IMR-90 (cell line): ENCODE measurements at regions not wholly inside any gene's neighbourhood (a gene's known extent, or its start where the extent isn't known, plus 50 kb on each side); places are given as distances from the start of the nearest gene placed in this dataset.
A peak's percentile ranks its signal among the peaks of the same experiment; 100 is the strongest.

Experiments used
- ATAC-seq: fragments of 200-7000 bp; cut with Tn5 transposase; 2 replicates; pipeline ENCODE4 v1.9.1; 2020; ENCODE audit warnings: low read depth, mild to moderate bottlenecking, moderate library complexity
- BruUV-seq: library from RNA; stranded (reverse); fragments of 400-500 nt; replicated peaks from 2 replicates; lab custom pipeline; 2021; lab: Mats Ljungman, UMichigan
- CTCF ChIA-PET: fragments of 300-600 bp; formaldehyde crosslinking; extraction: SDS; loops from one replicate; lab custom pipeline; 2021; ENCODE audit warnings: antibody characterized with exemption; lab: Yijun Ruan, JAX
- POLR2A ChIA-PET: fragments of 300-600 bp; sonication (Branson Sonifier 250); formaldehyde crosslinking; loops from one replicate; lab custom pipeline; 2022; ENCODE audit warnings: antibody characterized with exemption; ENCODE audit not compliant: unreplicated experiment; lab: Charles Lee
- DNase-seq: peaks from one replicate; pipeline ENCODE4 v3.0.0; 2013
- H2AFZ ChIP-seq: replicated peaks from 2 replicates; pipeline ENCODE3; 2013; ENCODE audit warnings: low read length, mild to moderate bottlenecking; ENCODE audit not compliant: poor library complexity
- H2AK5ac ChIP-seq: 2 replicates; pipeline ENCODE4 v1.6.1; 2013; ENCODE audit warnings: low read depth, low read length, inconsistent platforms
- H2AK9ac ChIP-seq: replicated peaks from 2 replicates; pipeline ENCODE3; 2013; ENCODE audit warnings: mild to moderate bottlenecking, low read depth, low read length, moderate library complexity; ENCODE audit not compliant: poor library complexity
- H2BK120ac ChIP-seq: 2 replicates; pipeline ENCODE4 v1.6.1; 2013; ENCODE audit warnings: low read depth, low read length, inconsistent platforms
- H2BK15ac ChIP-seq: 3 replicates; pipeline ENCODE4 v1.6.1; 2013; ENCODE audit warnings: low read depth, low read length, inconsistent platforms
- H2BK20ac ChIP-seq: 2 replicates; pipeline ENCODE4 v1.6.1; 2013; ENCODE audit warnings: low read depth, mild to moderate bottlenecking, inconsistent platforms, low read length, moderate library complexity
- H2BK5ac ChIP-seq: 2 replicates; pipeline ENCODE4 v1.6.1; 2013; ENCODE audit warnings: mild to moderate bottlenecking, low read depth, low read length, inconsistent platforms; ENCODE audit not compliant: poor library complexity, severe bottlenecking
- H3K14ac ChIP-seq: replicated peaks from 2 replicates; pipeline ENCODE4 v1.6.1; 2013; ENCODE audit warnings: low read depth, low read length, inconsistent platforms
- H3K18ac ChIP-seq: 2 replicates; pipeline ENCODE4 v1.6.1; 2013; ENCODE audit warnings: low read depth, low read length, control low read depth
- H3K23ac ChIP-seq: 2 replicates; pipeline ENCODE4 v1.6.1; 2013; ENCODE audit warnings: low read depth, low read length, inconsistent platforms
- H3K27ac ChIP-seq: 2 replicates; pipeline ENCODE4 v1.5.1; 2013; ENCODE audit warnings: mild to moderate bottlenecking, control low read depth, low read length; ENCODE audit not compliant: insufficient read depth
- H3K27me3 ChIP-seq: 2 replicates; pipeline ENCODE4 v1.6.1; 2013; ENCODE audit warnings: low read length; ENCODE audit not compliant: control insufficient read depth, insufficient read depth
- H3K36me3 ChIP-seq: 2 replicates; pipeline ENCODE4 v1.6.1; 2013; ENCODE audit warnings: low read length, mixed read lengths; ENCODE audit not compliant: control insufficient read depth, insufficient read depth
- H3K4ac ChIP-seq: 2 replicates; pipeline ENCODE4 v1.6.1; 2013; ENCODE audit warnings: low read depth, low read length, inconsistent platforms
- H3K4me1 ChIP-seq: 2 replicates; pipeline ENCODE4 v1.6.1; 2013; ENCODE audit warnings: low read length, mixed read lengths; ENCODE audit not compliant: control insufficient read depth, insufficient read depth
- H3K4me2 ChIP-seq: 2 replicates; pipeline ENCODE4 v1.6.1; 2013; ENCODE audit warnings: low read depth, mild to moderate bottlenecking, control low read depth, low read length, moderate library complexity
- H3K4me3 ChIP-seq: 2 replicates; pipeline ENCODE4 v1.5.1; 2013; ENCODE audit warnings: low read depth, mild to moderate bottlenecking, control low read depth, low read length, moderate library complexity; ENCODE audit not compliant: insufficient read depth
- H3K56ac ChIP-seq: 2 replicates; pipeline ENCODE4 v1.6.1; 2013; ENCODE audit warnings: low read length, inconsistent platforms; ENCODE audit not compliant: insufficient read depth; ENCODE audit errors: extremely low read depth
- H3K79me1 ChIP-seq, 2 experiments: 2 replicates each; pipeline ENCODE4 v1.6.1; 2013; ENCODE audit warnings: low read length in 2 of 2, inconsistent platforms in 1 of 2, low read depth in 1 of 2
- H3K9ac ChIP-seq: 2 replicates; pipeline ENCODE4 v1.6.1; 2013; ENCODE audit warnings: low read depth, low read length, control low read depth
- H3K9me1 ChIP-seq: 2 replicates; pipeline ENCODE4 v1.6.1; 2013; ENCODE audit warnings: low read length, inconsistent platforms; ENCODE audit not compliant: insufficient read depth
- H3K9me3 ChIP-seq: 2 replicates; pipeline ENCODE4 v1.6.1; 2013; ENCODE audit warnings: low read length; ENCODE audit not compliant: control insufficient read depth, insufficient read depth
- H4K20me1 ChIP-seq: 2 replicates; pipeline ENCODE4 v1.6.1; 2013; ENCODE audit warnings: low read length, inconsistent platforms; ENCODE audit not compliant: insufficient read depth
- H4K5ac ChIP-seq: 2 replicates; pipeline ENCODE4 v1.6.1; 2013; ENCODE audit warnings: mild to moderate bottlenecking, low read depth, low read length, control low read depth
- H4K8ac ChIP-seq, 2 experiments: 2 replicates each; pipeline ENCODE4 v1.6.1; 2013; ENCODE audit warnings: low read depth in 2 of 2, low read length in 2 of 2, control low read depth in 1 of 2, inconsistent platforms in 1 of 2
- H4K91ac ChIP-seq: 2 replicates; pipeline ENCODE4 v1.6.1; 2013; ENCODE audit warnings: low read depth, low read length, inconsistent platforms; ENCODE audit not compliant: insufficient read depth
- CEBPB ChIP-seq: IDR thresholded peaks from 2 replicates; pipeline ENCODE4 v1.6.1; 2012; ENCODE audit warnings: low read depth, low read length, improper control_type of control experiment
- MAZ ChIP-seq: IDR thresholded peaks from 2 replicates; pipeline ENCODE4 v1.6.1; 2012; ENCODE audit warnings: low read depth, mild to moderate bottlenecking, low read length, improper control_type of control experiment, moderate library complexity, borderline replicate concordance
- POLR2A ChIP-seq: IDR thresholded peaks from 2 replicates; pipeline ENCODE4 v1.6.1; 2012; ENCODE audit warnings: mild to moderate bottlenecking, low read depth, low read length
- RAD21 ChIP-seq: IDR thresholded peaks from 2 replicates; pipeline ENCODE4 v1.6.1; 2012; ENCODE audit warnings: low read length, improper control_type of control experiment
- whole genome bisulfite sequencing, 2 experiments: methylation state at CpG; one replicate each; pipeline versions ENCODE4 v1.1.5 to v1.1.7; 2013; ENCODE audit warnings: missing lambda C conversion rate in 2 of 2; ENCODE audit not compliant: insufficient read length in 1 of 2; ENCODE audit errors: extremely low coverage in 2 of 2; 5-methylcytosine and 5-hydroxymethylcytosine counted together
- dilution Hi-C: fragments of 300-500 bp; cut with HindIII; formaldehyde crosslinking; loops from one replicate; pipeline ENCODE4 v1.14.3; 2018; ENCODE audit warnings: low sequenced_read_pairs; ENCODE audit not compliant: unreplicated experiment
- in situ Hi-C: fragments of 300-500 bp; cut with MboI; formaldehyde crosslinking; loops from 3 replicates; pipeline ENCODE4 v1.14.3; 2019; ENCODE audit warnings: low sequenced_read_pairs, inconsistent platforms, mixed read lengths
- intact Hi-C: fragments of 100-400 bp; cut with micrococcal nuclease; formaldehyde crosslinking; loops from 2 replicates; pipeline ENCODE4 v1.10.0; 2022

DNA sequence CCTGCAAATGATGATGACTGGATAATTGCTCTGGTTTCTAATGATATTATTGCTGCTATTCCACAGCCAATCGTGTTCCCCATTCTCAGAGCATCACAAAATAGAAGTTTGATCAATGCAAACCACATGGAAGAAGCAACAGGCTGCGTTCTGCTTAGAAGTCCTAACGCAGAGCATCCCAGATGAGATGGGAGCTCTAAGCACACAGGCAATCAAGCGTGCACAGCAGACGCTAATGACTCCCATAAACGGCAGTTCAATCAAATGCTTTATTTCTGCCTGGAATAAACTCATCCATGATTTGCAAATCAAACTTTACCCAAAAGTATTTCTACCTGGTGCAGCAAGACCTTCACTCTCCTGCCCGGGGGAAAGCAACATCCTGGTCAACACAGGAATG is 304.2 kb downstream of the FBXO15 start:
- Histone ChIP-seq H3K9me1 (0 out of 2 replicates have a peak, but pooled peaks cover 7% of the 10 kb centered on the region), H3K18ac (peak overlapping the region; percentile 31; the same call in 1 of the 2 replicates), H2BK20ac (peak overlapping the region; percentile 36; the same call in 1 of the 2 replicates), H4K20me1 (no peaks in the 10 kb centered on the region), H2BK120ac (peak overlapping the region; percentile 51), H3K36me3 (no peaks in the 10 kb centered on the region), H4K8ac (peak overlapping the region in 1 of 2 experiments; percentile 27; a peak in 1 of 4 replicates), H4K5ac (peak overlapping the region; percentile 84; the same call in 1 of the 2 replicates), H3K14ac (no peak overlapping the region), H2AK5ac (no peak overlapping the region), H3K4me3 (no peak overlapping the region), H2BK5ac (no peak overlapping the region), H3K9me3 (no peaks in the 10 kb centered on the region), H3K4me2 (no peak overlapping the region), H3K4me1 (peaks cover 8% of the 10 kb centered on the region), H3K27me3 (no peaks in the 10 kb centered on the region), H4K91ac (peak overlapping the region; percentile 8; the same call in 1 of the 2 replicates), H3K56ac (no peak overlapping the region), H3K79me1 (no peaks in the 10 kb centered on the region), H2AFZ (no peak overlapping the region), H2AK9ac (no peak overlapping the region), H3K27ac (no peak overlapping the region), H2BK15ac (peak overlapping the region; percentile 55; the same call in 1 of the 3 replicates), H3K9ac (no peak overlapping the region), H3K4ac (no peak overlapping the region), H3K23ac (no peak overlapping the region)
- ChIA-PET POLR2A (no interaction called here), CTCF (interaction anchor here (0.6 to 1.6 kb wide), 8 partner anchors 10 to 703 kb away, joined by 3 to 12 read pairs (median 3); no protein-coding TSS in a partner anchor)
- no peak for TF ChIP-seq POLR2A
- no peak for TF ChIP-seq CEBPB
- TF ChIP-seq MAZ = no peak
- TF ChIP-seq RAD21 = no peak
- dilution Hi-C loops = no loop called here
- DNase-seq (no peak), ATAC-seq (no peak)
- BruUV-seq = no TSS peak
- in situ Hi-C loops = loop anchor here (25.0 kb wide), 1 partner anchor 1081 kb away; no protein-coding TSS in a partner anchor
- WGBS, 2 experiments = 100% methylated on average over 1 of the region's 7 CpGs; no CpG with 5 or more reads in 1 of the 2 experiments
- intact Hi-C loops = loop anchor here (2.0 to 10.0 kb wide), 3 partner anchors 155 to 274 kb away; no protein-coding TSS in a partner anchor
